HG02623 (cell line): ENCODE measurements at regions not wholly inside any gene's neighbourhood (a gene's known extent, or its start where the extent isn't known, plus 50 kb on each side); places are given as distances from the start of the nearest gene placed in this dataset.

Source experiments
- ATAC-seq: cut with Tn5 transposase; IDR thresholded peaks from one replicate; pipeline ENCODE4 v1.9.1; 2021; ENCODE audit warnings: moderate library complexity; ENCODE audit not compliant: unreplicated experiment

DNA sequence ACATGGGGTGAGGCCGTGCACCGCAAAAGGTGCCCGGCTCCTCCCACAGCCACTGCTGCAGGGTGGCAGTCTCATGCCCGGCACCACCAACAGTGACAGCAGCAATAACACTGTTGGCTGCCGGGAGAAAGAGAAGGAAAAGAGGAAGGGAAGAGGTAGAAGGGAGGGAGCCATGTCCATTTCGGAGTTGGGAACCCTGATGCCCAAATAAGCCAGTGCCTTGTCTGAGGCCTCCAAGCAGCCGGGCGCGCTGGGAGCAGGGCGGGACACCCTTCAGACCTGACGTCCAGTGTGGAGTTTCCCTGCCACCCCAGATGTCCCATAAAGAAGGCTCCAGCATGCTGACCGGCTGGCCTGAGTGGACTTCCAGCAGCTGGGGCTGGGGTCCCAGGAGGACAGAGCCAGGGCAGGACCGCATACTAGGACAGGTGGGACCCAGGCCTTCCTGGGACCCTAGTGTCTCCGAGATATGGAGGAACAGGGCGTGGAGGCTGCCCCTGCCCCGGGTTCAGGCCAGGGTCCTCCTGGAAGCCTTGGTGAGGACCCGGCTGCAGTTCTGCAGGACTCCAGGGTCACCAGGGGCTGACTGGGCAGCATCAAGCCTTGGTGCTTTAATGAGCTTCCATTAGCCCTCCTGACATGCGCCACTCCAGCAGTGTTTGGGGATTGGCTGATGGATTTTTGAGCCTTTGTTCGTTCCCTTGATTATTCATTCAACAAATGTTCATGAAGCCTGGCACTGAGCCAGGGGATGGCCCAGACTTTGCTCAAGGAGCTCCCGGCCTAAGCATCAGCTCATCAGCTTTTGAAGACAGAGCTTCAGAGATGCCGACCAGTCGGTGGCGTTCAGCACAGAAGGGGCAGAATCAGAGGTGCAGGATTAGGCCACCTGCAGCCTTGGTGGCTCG, 223.6 kb upstream of the CIBAR2 start:
- ATAC-seq = no peak

DNA sequence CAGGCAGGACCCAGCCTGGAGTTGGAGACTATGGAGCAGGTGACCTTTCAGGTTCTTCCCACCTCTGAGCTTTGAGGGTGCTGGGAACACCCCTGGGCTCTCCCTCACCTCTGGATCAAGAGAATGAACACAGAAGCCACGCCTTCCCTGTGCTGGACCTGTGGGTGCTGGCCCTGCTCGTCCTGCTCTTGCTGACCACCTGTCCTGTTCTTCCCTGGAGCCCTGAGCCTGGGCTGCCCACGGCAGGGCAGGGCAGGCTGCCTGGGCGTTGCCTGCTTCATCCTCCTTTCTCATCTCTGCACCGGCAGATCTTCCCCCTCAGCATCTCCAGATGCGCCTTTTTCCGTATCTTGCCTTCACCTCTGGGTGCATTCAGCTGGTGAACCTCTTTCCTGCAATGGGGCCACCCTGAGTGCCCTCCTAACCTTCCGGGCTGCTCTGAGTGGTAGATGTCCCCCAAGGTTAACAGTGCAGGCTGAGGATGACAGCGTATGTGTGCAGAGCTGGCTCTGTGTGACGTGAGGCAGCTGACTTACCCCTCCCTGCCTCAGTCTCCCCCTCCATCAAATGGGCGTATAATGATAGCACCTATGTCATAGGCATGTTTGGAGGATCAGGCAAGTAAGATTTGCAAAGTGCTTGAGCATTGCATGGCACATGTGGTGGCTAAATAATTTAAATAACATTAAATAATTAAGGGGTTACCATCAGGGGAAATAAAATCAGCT, 225.8 kb upstream of the CIBAR2 start:
- ATAC-seq = no peak

DNA sequence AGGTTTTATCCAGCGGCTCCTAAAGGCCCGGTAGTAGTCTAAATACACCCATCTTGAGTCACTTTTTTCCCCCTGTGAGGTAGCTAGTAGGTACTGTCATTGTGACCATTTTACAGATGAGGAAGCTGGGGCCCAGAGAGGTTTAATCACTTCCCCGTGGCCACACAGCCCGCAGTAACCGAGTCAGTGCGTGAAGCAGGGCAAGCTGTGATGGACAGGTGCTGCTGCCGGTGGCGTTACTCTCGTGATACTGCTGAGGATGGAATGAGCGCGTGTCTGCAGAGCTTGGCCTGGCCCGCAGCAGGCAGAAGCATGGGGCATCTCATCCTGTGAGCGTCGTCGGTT, 226.3 kb upstream of the CIBAR2 start:
- ATAC-seq = no peak

DNA sequence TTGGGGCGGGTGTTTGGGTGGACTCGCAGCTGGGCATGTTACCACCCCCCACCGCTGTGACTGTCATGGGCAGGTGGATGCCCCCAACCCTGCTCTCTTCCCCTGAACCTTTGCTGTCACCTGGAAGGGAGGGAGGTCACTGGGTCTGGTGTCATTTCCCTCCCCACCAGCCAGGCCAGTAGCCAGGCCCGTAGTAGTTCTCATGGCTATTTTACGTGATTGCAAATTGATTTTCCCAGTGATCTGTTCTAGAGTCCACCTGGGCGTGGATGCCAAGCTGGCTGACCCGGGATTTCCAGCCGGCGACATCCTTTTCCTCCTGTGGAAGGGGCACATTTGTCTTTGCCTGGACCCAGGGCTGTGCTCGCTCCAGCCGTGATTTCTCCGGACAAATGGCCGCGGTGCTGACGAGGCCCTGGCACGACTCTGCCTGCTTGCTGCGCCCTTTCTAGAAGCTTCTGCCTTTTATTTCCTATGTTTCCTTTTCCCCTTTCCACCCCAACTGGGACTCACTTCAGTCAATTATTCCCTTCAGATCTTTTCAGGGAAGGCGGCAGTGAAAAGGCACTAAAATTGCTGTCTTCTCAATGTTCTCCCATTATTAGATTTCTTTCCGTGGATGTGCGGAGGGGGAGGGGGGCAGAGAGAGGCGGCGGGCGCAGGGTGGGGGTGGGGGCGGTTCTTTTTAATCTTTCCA, 226.9 kb upstream of the CIBAR2 start:
- no peak for ATAC-seq

DNA sequence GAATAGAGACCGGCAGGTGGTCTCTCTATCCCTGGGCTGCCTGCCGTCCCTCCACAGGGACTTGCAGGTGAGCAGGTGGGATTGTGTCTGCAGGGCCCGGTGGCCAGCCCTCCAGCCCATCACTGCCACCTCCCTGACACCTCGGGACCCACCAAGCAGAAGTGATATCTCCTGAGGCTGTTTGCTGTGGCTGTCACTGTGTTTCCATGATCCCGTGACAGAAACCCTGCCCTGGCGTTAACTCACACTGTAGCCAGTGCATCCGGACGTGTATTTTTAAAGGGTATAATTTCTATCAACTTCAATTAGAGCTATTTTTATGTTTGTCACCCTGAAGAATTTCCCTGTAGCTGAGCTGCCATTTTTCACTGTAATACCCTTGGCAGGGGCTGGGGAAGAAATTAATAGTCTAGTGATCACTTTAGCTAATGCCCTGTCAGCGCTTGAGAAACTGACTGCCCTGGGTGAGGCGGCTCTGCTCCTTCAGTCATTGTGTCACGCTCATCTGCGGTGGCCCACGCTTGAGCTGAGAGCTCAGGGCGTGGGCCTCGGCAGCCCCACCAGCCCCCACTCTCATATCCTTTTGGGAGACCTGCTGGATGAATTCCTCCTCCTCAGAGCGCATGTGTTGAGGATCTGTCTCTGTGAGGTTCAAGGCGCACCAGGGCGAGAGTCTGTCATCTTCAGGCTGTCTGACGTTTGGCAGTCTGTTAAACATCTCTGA, 229.9 kb upstream of the CIBAR2 start:
- no peak for ATAC-seq

DNA sequence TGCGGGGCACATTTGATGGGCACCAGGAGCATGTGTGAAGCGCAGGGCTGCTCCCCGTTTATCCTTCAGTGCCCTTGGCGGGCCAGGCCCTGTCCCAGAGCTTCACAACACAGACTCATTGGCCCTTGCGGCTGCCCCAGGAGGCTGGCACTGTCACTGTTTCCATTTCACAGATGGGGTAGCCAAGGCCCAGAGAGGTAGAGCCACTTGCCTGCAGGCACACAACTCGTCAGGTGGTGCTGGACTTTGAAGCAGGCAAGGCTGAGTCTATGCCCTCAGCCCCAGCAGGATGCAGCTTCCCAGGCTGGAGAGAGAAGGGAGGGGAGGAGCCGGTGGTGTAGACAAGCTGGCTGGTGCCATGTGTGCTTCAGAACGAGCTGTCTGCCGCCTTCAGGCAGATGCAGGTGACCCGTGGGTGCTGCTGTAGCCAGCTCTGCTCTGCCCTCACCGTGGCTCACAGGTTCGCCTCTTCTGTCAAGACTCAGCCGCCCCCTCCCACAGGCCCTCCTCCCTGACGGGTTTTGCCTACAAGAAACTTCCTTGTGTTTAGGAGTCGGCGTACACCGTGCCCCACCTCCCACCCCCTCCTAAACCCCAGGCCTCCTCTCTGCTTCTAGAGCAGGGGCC, 232.3 kb upstream of the CIBAR2 start:
- no peak for ATAC-seq

DNA sequence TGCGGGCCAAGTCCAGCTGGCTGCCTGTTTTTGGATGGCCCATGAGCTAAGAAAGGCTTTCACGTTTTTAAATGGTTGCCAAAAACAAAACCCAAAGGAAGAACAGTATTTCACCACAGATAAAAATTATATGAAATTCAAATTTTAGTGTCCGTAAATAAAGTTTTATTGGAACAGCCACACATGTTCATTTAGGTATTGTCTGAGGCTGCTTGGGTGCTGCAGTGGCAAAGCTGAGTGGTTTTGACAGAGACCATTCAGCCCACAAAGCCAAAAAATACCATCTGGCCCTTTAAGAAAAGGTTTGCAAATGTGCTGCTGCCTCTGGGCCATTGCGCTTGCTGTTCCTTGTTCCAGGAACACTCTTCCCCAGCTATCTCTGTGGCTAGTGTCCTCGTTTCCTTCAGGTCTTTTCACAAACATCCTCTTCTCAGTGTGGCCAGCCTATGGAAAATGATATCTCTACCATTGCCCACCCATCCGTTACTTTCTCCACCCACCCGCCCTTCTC, 232.9 kb upstream of the CIBAR2 start:
- no peak for ATAC-seq

DNA sequence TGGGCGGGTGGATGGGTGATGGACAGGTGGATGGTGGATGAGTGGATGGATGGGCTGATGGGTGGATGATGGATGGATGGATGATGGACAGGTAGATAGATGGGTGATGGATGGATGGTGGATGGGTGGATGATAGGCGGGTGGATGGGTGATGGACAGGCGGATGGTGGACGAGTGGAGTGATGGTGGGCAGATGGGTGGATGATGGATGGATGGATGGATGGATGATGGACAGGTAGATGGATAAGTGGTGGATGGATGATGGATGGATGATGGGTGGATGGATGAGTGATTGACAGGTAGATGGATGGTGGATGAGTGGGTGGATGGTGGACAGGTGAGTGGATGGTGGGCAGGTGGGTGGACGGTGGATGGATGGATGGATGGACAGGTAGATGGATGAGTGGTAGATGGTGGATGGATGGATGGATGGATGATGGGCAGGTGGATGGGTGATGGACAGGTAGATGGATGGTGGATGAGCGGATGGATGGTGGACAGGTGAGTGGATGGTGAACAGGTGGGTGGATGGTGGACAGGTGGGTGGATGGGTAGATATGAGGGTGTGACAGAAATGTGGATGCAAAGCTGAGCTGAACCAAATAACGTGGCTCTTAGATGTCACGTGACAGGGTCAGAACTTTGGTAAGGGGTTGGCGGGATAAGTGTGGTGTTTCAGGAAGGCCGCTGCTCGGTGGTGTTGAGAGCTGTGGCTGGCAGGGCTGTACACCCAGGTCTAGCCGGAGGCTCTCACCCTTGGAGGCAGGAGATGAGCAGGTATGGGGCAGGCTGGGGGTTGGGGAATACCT, 234.3 kb upstream of the CIBAR2 start:
- ATAC-seq = no peak

DNA sequence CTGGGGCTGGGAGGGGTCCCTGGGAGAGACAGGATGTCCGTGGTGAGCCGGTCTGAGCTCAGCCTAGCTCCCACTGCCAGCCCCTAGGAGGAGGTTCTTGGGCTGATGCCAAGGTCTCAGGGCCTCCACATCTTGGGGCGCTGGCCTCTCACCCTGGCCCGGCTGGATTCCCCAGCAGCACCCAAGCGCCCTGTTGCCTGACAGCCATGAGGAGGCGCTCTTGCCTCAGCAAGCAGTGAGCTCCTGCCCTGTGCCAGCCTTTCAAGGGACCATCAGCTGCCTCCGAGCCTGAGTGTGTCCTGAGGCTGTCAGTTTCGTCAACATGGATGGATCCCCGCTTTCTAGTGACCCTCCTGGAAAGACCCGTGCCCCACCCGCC, 234.9 kb upstream of the CIBAR2 start:
- no peak for ATAC-seq

DNA sequence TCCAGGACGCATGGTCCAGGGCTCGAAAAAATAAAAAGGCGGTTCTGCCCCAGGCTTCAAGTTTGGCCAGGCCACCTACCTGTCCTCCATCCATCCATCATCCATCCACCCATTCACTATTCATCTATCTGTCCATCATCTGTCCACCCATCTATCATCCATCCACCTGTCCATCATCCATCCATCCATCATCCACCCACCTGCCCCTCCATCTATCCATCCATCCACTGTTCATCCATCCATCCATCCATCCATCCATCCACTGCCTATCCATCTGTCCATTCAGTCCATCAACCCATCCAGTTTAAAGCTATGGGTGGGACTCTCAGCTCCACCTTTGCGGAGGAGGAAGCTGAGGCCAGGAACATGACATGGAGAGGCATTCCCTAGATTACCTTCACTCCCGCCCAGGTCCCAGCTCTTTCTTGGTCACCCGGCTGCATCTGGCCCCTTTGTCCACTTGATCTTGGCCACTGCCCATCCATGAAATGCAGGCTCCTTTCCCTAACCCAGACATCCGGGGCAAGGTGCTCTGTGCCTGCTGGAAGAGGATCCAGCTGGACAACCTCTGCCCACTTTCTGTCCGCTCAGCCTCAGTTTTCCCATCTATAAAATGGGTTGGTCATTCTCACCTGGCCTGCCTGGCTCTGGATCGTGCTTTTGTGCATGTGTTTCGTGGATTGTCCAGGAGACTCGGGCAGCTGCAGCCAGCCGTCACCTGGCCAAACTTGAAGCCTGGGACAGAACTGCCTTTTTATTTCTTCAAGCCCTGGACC, 236.0 kb upstream of the CIBAR2 start:
- no peak for ATAC-seq

DNA sequence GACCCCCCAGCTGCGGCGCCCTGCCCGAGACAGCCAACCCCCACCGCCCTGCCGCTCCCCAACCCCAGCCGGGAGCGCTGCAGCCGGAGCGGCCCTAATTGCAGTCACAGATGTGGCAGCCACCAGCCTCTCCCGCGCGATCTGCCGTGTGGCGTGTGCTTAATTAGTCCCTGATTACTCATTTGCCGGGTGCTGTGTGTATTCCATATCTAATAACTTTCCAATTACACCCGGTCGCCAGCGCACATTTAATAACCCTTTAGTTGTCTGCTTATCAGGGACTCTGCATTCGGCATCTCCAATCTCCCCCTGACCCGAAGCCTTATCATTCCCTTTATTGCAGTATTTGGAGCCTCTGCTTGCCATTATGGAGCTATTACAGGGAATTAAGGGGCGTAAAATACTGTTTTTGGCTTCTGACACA, 236.7 kb upstream of the CIBAR2 start:
- no peak for ATAC-seq

DNA sequence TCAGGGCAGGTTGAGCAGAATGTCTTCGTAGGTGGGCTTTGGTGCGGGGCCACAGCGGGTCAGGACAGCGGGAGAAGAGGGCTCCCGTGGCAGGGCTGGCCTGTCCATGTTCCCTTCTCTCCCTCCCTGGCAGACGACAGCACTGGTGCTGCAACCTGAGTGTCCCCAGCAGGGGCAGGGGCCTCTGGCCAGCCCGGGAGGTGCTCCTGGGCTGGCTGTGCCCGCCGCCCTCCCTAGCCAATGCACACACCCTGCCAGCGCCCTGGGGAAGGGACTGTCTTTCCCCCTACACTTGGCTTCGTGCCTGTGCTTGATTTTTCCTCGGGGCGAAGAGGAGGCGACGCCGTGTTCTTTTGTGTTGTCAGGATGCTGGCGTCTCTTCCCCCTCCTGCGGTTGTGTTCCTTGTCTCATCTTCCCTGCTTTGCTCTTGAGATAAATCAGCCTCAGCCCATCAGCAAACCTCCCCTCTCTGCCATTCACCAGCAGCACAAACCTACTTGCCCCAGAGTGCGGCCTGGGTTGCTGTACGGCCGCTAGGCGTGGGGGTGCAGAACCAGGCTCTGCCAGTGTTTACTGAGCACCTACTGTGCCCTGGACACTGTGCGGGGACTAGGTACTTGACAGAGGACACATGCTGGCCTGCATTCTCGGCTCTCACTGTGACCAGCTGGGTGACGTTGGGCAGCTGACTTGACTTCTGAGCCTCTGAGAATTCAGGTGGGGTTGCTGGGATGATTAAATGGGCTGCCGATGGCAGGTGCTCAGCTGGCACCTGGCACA, 237.3 kb upstream of the CIBAR2 start:
- ATAC-seq = no peak

DNA sequence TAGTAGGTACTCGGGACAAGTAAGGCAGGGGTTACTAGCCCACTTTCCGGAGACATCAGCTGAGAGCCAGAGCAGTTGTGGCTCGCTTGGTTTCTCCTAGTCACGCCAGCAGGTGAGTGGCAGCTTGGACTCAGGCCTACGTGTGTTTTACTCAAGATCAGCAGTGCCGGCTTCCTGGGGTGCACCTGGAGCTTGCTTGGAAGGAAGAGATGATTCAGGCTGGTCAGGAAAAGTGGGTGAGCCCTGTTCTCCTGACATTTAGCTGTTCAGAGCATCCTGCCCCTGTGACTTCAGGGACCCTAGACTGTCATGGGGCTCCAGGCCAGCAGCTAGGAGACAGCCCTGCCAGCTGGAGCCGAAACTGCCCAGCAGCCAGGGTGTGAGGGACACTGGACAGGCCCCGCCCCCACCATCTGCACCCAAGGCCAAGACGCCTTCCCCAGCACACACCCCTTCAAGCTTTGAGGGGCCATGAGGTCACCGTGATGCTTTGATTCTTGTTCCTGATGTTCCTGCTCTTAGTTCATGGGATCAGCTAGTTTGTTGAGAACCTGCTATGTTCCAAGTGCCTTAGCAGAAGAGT, 238.0 kb upstream of the CIBAR2 start:
- no peak for ATAC-seq

DNA sequence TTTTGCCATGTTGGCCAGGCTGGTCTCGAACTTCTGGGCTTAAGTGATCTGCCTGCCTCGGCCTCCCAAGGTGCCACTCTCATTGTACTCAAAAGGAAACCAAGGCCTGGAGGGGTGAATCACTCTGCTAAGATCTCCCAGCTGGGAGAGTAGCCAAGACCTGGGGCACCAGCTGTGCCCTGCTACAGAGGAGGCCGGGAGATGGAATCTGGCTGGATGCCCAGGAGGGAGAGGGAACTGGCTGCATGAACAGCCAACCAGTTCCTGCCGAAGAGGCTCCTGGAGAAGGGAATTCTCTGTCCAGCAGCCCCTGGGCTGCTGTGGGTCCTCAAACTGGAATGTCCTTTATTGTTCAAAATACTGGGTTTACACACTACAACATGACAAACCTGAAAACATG, 238.7 kb upstream of the CIBAR2 start:
- ATAC-seq = no peak

DNA sequence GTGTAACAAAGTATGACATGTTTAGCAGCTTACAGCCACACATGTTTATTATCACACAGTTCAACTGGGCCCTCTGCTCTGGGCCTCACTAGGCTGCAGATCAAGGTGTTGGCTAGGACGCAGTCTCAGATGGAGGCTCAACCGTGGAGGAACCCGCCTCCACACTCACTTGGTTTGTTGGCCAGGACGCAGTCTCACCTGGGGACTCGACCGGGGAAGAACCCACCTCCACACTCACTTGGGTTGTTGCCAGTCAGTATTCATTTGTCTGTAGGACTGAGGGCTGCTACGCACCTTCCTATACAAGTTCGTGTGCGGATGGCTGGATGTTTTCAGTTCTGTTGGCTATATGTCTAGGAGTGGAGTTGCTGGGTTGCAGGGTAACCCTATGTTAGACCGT, 240.7 kb upstream of the CIBAR2 start:
- ATAC-seq = no peak

DNA sequence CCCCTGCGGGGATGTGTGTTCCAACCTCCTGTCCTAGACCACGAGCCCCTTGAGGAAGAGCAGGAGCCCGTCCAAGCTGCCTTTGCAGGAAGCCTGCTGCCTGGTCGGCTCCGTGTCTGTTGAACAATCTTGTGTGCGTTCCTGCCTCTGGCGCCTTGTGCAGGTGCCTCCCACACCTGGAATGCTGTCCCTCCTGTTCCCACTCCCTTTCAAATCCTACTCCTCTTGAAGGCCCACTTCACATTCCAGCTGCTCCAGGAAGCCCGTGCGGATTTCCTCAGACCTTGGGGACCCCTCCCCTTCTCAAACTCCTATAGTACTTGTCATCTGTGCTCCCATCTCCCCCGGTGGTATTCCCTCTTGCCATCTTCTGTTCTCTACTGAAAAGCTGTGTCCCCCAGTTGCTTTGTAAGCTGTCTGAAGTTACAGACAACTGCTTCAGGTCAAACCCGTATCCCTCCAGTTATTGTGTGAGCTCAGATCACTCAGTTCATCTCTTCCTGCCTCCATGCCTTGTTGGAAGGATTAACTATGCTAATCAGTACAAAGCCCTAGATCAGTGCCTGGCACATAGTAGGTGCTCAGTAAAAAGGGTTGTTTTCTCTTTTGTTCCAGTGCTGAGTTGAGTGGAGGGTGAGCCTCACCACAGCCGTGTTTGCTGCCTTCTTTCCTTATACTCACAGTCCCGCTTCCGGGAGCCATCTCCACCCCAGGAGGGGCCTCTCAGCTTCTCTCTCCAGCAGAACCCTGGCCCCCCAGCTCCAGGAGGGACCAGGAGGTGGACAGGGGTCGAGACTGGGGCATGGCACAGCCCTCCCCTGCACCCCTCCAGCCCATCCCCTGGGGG, 241.8 kb upstream of the CIBAR2 start:
- ATAC-seq = no peak
